ENCODE measurements at regions not wholly inside any gene's neighbourhood (a gene's known extent, or its start where the extent isn't known, plus 50 kb on each side); places are given as distances from the start of the nearest gene placed in this dataset.

DNA sequence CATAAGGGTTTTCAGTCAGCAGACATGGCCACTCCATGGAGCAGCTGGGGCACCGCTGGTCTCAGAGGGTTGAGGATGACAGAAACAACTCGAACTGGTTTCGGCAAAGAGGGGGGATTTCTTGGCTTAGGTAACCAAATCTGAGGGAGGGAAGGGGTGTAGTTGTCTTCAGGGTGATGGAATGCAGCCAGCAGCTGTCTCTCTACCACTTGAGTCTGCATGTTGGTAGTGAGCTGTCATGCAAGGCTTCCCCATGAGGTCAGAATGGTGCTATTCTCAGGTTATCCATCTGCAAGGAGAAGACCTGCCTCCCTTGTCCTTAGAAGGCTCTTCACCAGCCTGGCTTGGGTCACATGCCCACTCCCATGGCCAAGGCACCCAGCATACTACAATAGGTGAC, 55.6 kb upstream of the PEG3 start:
- TF ChIP-seq, protein P1, sequence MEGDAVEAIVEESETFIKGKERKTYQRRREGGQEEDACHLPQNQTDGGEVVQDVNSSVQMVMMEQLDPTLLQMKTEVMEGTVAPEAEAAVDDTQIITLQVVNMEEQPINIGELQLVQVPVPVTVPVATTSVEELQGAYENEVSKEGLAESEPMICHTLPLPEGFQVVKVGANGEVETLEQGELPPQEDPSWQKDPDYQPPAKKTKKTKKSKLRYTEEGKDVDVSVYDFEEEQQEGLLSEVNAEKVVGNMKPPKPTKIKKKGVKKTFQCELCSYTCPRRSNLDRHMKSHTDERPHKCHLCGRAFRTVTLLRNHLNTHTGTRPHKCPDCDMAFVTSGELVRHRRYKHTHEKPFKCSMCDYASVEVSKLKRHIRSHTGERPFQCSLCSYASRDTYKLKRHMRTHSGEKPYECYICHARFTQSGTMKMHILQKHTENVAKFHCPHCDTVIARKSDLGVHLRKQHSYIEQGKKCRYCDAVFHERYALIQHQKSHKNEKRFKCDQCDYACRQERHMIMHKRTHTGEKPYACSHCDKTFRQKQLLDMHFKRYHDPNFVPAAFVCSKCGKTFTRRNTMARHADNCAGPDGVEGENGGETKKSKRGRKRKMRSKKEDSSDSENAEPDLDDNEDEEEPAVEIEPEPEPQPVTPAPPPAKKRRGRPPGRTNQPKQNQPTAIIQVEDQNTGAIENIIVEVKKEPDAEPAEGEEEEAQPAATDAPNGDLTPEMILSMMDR (IDR thresholded peaks at IDR 0.05; ENCODE audit: low read length): no peak
- TF ChIP-seq EZH2phosphoT487 (IDR thresholded peaks at IDR 0.05; ENCODE audit: low read length): no peak
